HepG2 (cell line): ENCODE measurements at regions not wholly inside any gene's neighbourhood (a gene's known extent, or its start where the extent isn't known, plus 50 kb on each side); places are given as distances from the start of the nearest gene placed in this dataset.

ENCODE experiments used
- CEBPB ChIP-seq: IDR thresholded peaks from 2 replicates; pipeline ENCODE4 v1.6.1; 2011; ENCODE audit warnings: low read depth, low read length, improper control_type of control experiment, borderline replicate concordance
- DMAP1 ChIP-seq: IDR thresholded peaks from 2 replicates; pipeline ENCODE4 v1.6.1; 2016
- EP300 ChIP-seq, 3 experiments: sonication (generic) in 1 of 3; formaldehyde crosslinking in 1 of 3; IDR thresholded peaks; 2 replicates each; pipeline versions ENCODE4 v1.5.1 to v1.6.1; 2011 to 2020; ENCODE audit warnings: low read depth in 2 of 3, low read length in 2 of 3, borderline replicate concordance in 1 of 3, improper control_type of control experiment in 1 of 3, mild to moderate bottlenecking in 1 of 3, missing genetic modification reagents in 1 of 3, moderate library complexity in 1 of 3
- HDAC2 ChIP-seq: sonication (generic); formaldehyde crosslinking; IDR thresholded peaks from 2 replicates; pipeline ENCODE4 v1.4.0; 2020; ENCODE audit warnings: missing genetic modification reagents
- MXD3 ChIP-seq: IDR thresholded peaks from 2 replicates; pipeline ENCODE4 v1.6.1; 2016; ENCODE audit warnings: mild to moderate bottlenecking, missing biosample characterization, missing genetic modification reagents
- PAXIP1 ChIP-seq: sonication (generic); formaldehyde crosslinking; conservative IDR thresholded peaks from 2 replicates; pipeline ENCODE4 v1.4.0; 2020; ENCODE audit warnings: mild to moderate bottlenecking, missing genetic modification reagents, moderate library complexity
- RARA ChIP-seq: IDR thresholded peaks from 2 replicates; pipeline ENCODE4 v1.6.1; 2016; ENCODE audit warnings: missing genetic modification reagents, missing compliant biosample characterization
- SMARCE1 ChIP-seq: fragments of 450-650 bp; IDR thresholded peaks from 2 replicates; pipeline ENCODE4 v1.6.1; 2017; ENCODE audit warnings: borderline replicate concordance
- U2AF1 ChIP-seq: fragments of 200-400 bp; formaldehyde crosslinking; optimal IDR thresholded peaks from 2 replicates; pipeline ENCODE3; 2017; ENCODE audit warnings: mild to moderate bottlenecking, low read depth, low read length
- ZNF704 ChIP-seq: sonication (generic); formaldehyde crosslinking; IDR thresholded peaks from 2 replicates; pipeline ENCODE4 v1.8.1; 2023; ENCODE audit warnings: mild to moderate bottlenecking, inconsistent platforms, moderate library complexity, missing genetic modification reagents, borderline replicate concordance
- ZSCAN31 ChIP-seq: sonication (generic); formaldehyde crosslinking; IDR thresholded peaks from 2 replicates; pipeline ENCODE4 v1.5.0; 2020; ENCODE audit warnings: low read depth, mild to moderate bottlenecking, missing genetic modification reagents
- TF ChIP-seq, protein P1 (sequence below): IDR thresholded peaks from 2 replicates; pipeline ENCODE4 v1.6.1; 2016

GRCh38 chr7:80385508-80385907 lies 126.4 kb downstream of the GNAT3 start (continued):
- TF ChIP-seq U2AF1 = no peak
- no peak for TF ChIP-seq MXD3 (CRISPR knock-in tag)
- no peak for TF ChIP-seq DMAP1 (CRISPR knock-in tag)
- TF ChIP-seq ZSCAN31 = no peak
- TF ChIP-seq HDAC2 = no peak
- TF ChIP-seq PAXIP1 = 0 out of 2 replicates have a peak, but pooled peaks have one; percentile 21
- no peak for TF ChIP-seq ZNF704 (CRISPR knock-in tag)
- no peak for TF ChIP-seq EP300 (IDR thresholded peaks at IDR 0.05; ENCODE audit: low read depth in 2 of 2, low read length in 2 of 2)
- no peak for TF ChIP-seq EP300 (CRISPR knock-in tag; IDR thresholded peaks at IDR 0.05; ENCODE audit: borderline replicate concordance)
- peak; percentile 42; the same call in 1 of the 2 replicates for TF ChIP-seq CEBPB
- no peak for TF ChIP-seq SMARCE1
- TF ChIP-seq, protein P1, sequence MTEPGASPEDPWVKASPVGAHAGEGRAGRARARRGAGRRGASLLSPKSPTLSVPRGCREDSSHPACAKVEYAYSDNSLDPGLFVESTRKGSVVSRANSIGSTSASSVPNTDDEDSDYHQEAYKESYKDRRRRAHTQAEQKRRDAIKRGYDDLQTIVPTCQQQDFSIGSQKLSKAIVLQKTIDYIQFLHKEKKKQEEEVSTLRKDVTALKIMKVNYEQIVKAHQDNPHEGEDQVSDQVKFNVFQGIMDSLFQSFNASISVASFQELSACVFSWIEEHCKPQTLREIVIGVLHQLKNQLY (CRISPR knock-in tag) = no peak
- 0 out of 2 replicates have a peak, but pooled peaks have one; percentile 16 for TF ChIP-seq RARA (CRISPR knock-in tag)
